ENCODE measurements at regions not wholly inside any gene's neighbourhood (a gene's known extent, or its start where the extent isn't known, plus 50 kb on each side); places are given as distances from the start of the nearest gene placed in this dataset.

DNA sequence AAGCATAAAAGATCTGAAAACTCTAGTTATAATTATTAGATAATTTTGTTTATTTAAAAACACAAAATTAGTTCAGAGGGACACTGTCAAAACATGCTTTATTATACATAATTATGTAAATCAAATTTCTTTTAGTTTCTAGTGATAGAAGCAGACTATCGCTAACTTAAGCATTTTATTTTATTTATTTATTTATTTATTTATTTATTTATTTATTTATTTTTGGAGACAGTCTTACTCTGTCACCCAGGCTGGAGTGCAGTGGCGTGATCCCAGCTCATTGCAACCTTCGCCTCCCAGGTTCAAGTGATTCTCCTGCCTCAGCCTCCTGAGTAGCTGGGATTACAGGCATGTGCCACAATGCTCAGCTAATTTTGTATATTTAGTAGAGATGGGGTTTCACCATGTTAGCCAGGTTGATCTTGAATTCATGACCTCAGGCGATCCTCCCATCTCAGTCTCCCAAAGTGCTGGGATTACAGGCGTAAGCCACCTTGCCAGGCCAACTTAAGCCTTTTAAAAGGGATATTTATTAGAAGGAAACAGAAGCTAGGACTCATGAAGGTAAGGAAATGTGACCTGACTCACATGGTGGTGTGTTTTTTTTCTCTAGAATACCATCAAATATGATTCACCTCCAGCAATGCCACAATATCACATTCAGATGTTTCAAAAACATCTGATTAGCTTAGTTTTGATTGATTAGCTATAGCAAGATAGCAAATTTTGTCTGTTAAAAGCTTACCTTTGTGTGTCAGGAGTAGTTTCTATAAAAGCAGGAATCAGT is 1357.4 kb upstream of the ADGRL4 start:
- ATAC-seq (ENCODE audit: low read depth in 2 of 2) (no peak), DNase-seq (no peak)
- Mint-ChIP-seq H3K4me1 (no peaks in the 10 kb centered on the region), H3K4me3 (no peak overlapping the region), H3K27ac (no peak overlapping the region), H3K36me3 (no peaks in the 10 kb centered on the region), H3K27me3 (no peaks in the 10 kb centered on the region), H3K9me3 (peaks cover 2 to 15% (median 10%) of the 10 kb centered on the region in 7 donors)
- Histone ChIP-seq H3K9me3 (ENCODE audit: control insufficient read depth in 2 of 2, low read length in 2 of 2) (no peaks in the 10 kb centered on the region), H3K27me3 (ENCODE audit: control insufficient read depth, insufficient read depth, low read length) (no peaks in the 10 kb centered on the region), H3K36me3 (ENCODE audit: control insufficient read depth, insufficient read depth, low read length) (no peaks in the 10 kb centered on the region), H3K27ac (ENCODE audit: insufficient read depth, low read length, poor library complexity, severe bottlenecking) (no peak overlapping the region), H3K4me1 (ENCODE audit: control insufficient read depth, insufficient read depth, low read length, poor library complexity, severe bottlenecking) (no peaks in the 10 kb centered on the region), H3K4me3 (ENCODE audit: low read depth, low read length) (no peak overlapping the region)

GRCh38 chr1:80359666-80360065 is 1353.1 kb upstream of the ADGRL4 start:
- Mint-ChIP-seq H3K36me3 (no peaks in the 10 kb centered on the region), H3K4me1 (no peaks in the 10 kb centered on the region), H3K9me3 (peaks cover 3 to 19% (median 11%) of the 10 kb centered on the region in 7 donors), H3K4me3 (no peak overlapping the region), H3K27ac (no peak overlapping the region), H3K27me3 (no peaks in the 10 kb centered on the region)
- ATAC-seq (ENCODE audit: low read depth in 2 of 2) (no peak), DNase-seq (no peak)
- Histone ChIP-seq H3K27me3 (ENCODE audit: control insufficient read depth, insufficient read depth, low read length) (no peaks in the 10 kb centered on the region), H3K36me3 (ENCODE audit: control insufficient read depth, insufficient read depth, low read length) (no peaks in the 10 kb centered on the region), H3K4me3 (ENCODE audit: low read depth, low read length) (no peak overlapping the region), H3K4me1 (ENCODE audit: control insufficient read depth, insufficient read depth, low read length, poor library complexity, severe bottlenecking) (no peaks in the 10 kb centered on the region), H3K9me3 (ENCODE audit: control insufficient read depth in 2 of 2, low read length in 2 of 2) (no peaks in the 10 kb centered on the region), H3K27ac (ENCODE audit: insufficient read depth, low read length, poor library complexity, severe bottlenecking) (no peak overlapping the region)

DNA sequence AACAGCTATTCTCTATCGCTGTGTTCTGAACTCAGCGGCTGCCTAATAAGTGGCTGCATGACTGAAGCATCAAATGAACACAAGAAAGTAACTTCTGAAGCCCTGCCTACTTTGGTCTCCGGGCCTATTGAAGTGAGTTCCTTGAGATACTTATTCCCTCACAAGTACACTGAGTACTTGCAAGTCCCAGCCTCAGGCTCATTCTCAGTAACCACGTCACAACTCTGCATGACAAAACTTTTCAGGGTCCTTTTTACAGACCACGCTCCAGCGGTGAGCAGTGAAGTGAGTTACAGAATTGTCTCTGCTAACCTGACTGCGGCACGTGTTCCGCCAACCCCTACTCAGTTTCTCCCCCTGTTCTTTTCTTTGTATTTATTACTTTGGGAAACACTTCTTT is 1342.7 kb upstream of the ADGRL4 start:
- no peaks in the 10 kb centered on the region for H3K4me1 Mint-ChIP-seq
- Histone ChIP-seq H3K27me3 (ENCODE audit: control insufficient read depth, insufficient read depth, low read length) (no peaks in the 10 kb centered on the region), H3K4me1 (ENCODE audit: control insufficient read depth, insufficient read depth, low read length, poor library complexity, severe bottlenecking) (no peaks in the 10 kb centered on the region), H3K9me3 (ENCODE audit: control insufficient read depth in 2 of 2, low read length in 2 of 2) (no peaks in the 10 kb centered on the region), H3K36me3 (ENCODE audit: control insufficient read depth, insufficient read depth, low read length) (no peaks in the 10 kb centered on the region), H3K4me3 (ENCODE audit: low read depth, low read length) (no peak overlapping the region), H3K27ac (ENCODE audit: insufficient read depth, low read length, poor library complexity, severe bottlenecking) (no peak overlapping the region)
- H3K4me3 Mint-ChIP-seq = no peak overlapping the region
- H3K27me3 Mint-ChIP-seq = no peaks in the 10 kb centered on the region
- H3K36me3 Mint-ChIP-seq = no peaks in the 10 kb centered on the region
- DNase-seq (no peak), ATAC-seq (ENCODE audit: low read depth in 2 of 2) (no peak)
- no peak overlapping the region for H3K27ac Mint-ChIP-seq
- peaks cover 2 to 15% (median 11%) of the 10 kb centered on the region in 7 donors for H3K9me3 Mint-ChIP-seq

- no peaks in the 10 kb centered on the region for H3K27me3 Mint-ChIP-seq
- Histone ChIP-seq H3K36me3 (ENCODE audit: control insufficient read depth, insufficient read depth, low read length) (no peaks in the 10 kb centered on the region), H3K27me3 (ENCODE audit: control insufficient read depth, insufficient read depth, low read length) (no peaks in the 10 kb centered on the region), H3K9me3 (ENCODE audit: control insufficient read depth in 2 of 2, low read length in 2 of 2) (peaks cover 0 to 2% of the 10 kb centered on the region in 2 experiments), H3K4me3 (ENCODE audit: low read depth, low read length) (no peak overlapping the region), H3K27ac (ENCODE audit: insufficient read depth, low read length, poor library complexity, severe bottlenecking) (no peak overlapping the region), H3K4me1 (ENCODE audit: control insufficient read depth, insufficient read depth, low read length, poor library complexity, severe bottlenecking) (no peaks in the 10 kb centered on the region)
- H3K27ac Mint-ChIP-seq = no peak overlapping the region
- no peak for DNase-seq
- H3K9me3 Mint-ChIP-seq = peaks cover 3 to 22% (median 14%) of the 10 kb centered on the region in 7 donors
- no peak for ATAC-seq (ENCODE audit: low read depth in 2 of 2)
- no peaks in the 10 kb centered on the region for H3K4me1 Mint-ChIP-seq
- H3K36me3 Mint-ChIP-seq = no peaks in the 10 kb centered on the region
- H3K4me3 Mint-ChIP-seq = no peak overlapping the region
These were observed 1334.5 kb upstream of the ADGRL4 start for GRCh38 chr1:80341021-80341420.

- Mint-ChIP-seq H3K27me3 (no peaks in the 10 kb centered on the region), H3K36me3 (no peaks in the 10 kb centered on the region), H3K4me3 (no peak overlapping the region), H3K27ac (no peak overlapping the region), H3K9me3 (peaks cover 0 to 10% (median 3%) of the 10 kb centered on the region in 7 donors), H3K4me1 (no peaks in the 10 kb centered on the region)
- H3K27ac ChIP-seq (ENCODE audit: insufficient read depth, low read length, poor library complexity, severe bottlenecking) = no peak overlapping the region
- ATAC-seq (ENCODE audit: low read depth in 2 of 2) (no peak), DNase-seq (no peak)
- H3K9me3 ChIP-seq (ENCODE audit: control insufficient read depth in 2 of 2, low read length in 2 of 2) = no peaks in the 10 kb centered on the region
- no peaks in the 10 kb centered on the region for H3K36me3 ChIP-seq (ENCODE audit: control insufficient read depth, insufficient read depth, low read length)
- H3K4me3 ChIP-seq (ENCODE audit: low read depth, low read length) = no peak overlapping the region
- no peaks in the 10 kb centered on the region for H3K27me3 ChIP-seq (ENCODE audit: control insufficient read depth, insufficient read depth, low read length)
- no peaks in the 10 kb centered on the region for H3K4me1 ChIP-seq (ENCODE audit: control insufficient read depth, insufficient read depth, low read length, poor library complexity, severe bottlenecking)
These were observed 1311.6 kb upstream of the ADGRL4 start for GRCh38 chr1:80318108-80318507.

DNA sequence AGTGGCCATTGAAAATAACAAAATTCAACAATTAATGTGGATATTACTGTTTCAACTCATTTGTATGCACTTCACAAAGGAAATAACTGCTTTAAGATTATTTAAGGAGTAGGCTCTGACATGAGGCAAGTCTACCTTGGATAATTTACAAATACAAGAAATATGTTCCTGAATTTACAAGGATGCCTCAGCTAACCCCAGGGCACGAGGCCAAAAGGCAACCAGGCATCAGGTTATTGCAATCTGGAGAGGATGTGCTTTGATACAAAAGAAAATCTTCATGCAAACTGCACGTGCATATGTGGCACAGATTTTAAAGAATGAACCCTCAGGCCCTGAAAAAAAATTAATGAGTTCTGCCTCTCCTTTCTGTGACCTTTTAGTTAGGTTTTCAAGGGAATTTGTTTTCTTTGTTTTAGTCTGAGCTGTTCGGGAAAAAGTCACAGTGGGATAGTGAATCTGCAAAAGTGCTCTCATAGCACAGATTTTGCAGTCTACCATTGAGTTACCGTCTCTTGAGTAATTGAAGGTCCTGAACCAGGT is 1304.2 kb upstream of the ADGRL4 start:
- Mint-ChIP-seq H3K27me3 (no peaks in the 10 kb centered on the region), H3K36me3 (no peaks in the 10 kb centered on the region), H3K4me3 (no peak overlapping the region), H3K4me1 (no peaks in the 10 kb centered on the region), H3K27ac (no peak overlapping the region), H3K9me3 (peaks cover 2 to 11% (median 4%) of the 10 kb centered on the region in 7 donors)
- Histone ChIP-seq H3K36me3 (ENCODE audit: control insufficient read depth, insufficient read depth, low read length) (no peaks in the 10 kb centered on the region), H3K27ac (ENCODE audit: insufficient read depth, low read length, poor library complexity, severe bottlenecking) (no peak overlapping the region), H3K27me3 (ENCODE audit: control insufficient read depth, insufficient read depth, low read length) (no peaks in the 10 kb centered on the region), H3K4me1 (ENCODE audit: control insufficient read depth, insufficient read depth, low read length, poor library complexity, severe bottlenecking) (no peaks in the 10 kb centered on the region), H3K4me3 (ENCODE audit: low read depth, low read length) (no peak overlapping the region), H3K9me3 (ENCODE audit: control insufficient read depth in 2 of 2, low read length in 2 of 2) (no peaks in the 10 kb centered on the region)
- DNase-seq (no peak), ATAC-seq (ENCODE audit: low read depth in 2 of 2) (no peak)

GRCh38 chr1:80305466-80305865 is 1298.9 kb upstream of the ADGRL4 start:
- DNase-seq = no peak
- Mint-ChIP-seq H3K27ac (no peak overlapping the region), H3K4me1 (no peaks in the 10 kb centered on the region), H3K4me3 (no peak overlapping the region), H3K36me3 (no peaks in the 10 kb centered on the region), H3K27me3 (no peaks in the 10 kb centered on the region), H3K9me3 (peaks cover 2 to 20% (median 4%) of the 10 kb centered on the region in 7 donors)
- Histone ChIP-seq H3K36me3 (ENCODE audit: control insufficient read depth, insufficient read depth, low read length) (no peaks in the 10 kb centered on the region), H3K9me3 (ENCODE audit: control insufficient read depth in 2 of 2, low read length in 2 of 2) (no peaks in the 10 kb centered on the region), H3K27ac (ENCODE audit: insufficient read depth, low read length, poor library complexity, severe bottlenecking) (no peak overlapping the region), H3K27me3 (ENCODE audit: control insufficient read depth, insufficient read depth, low read length) (no peaks in the 10 kb centered on the region), H3K4me3 (ENCODE audit: low read depth, low read length) (no peak overlapping the region), H3K4me1 (ENCODE audit: control insufficient read depth, insufficient read depth, low read length, poor library complexity, severe bottlenecking) (no peaks in the 10 kb centered on the region)
- ATAC-seq (ENCODE audit: low read depth in 2 of 2) = no peak

GRCh38 chr1:80293818-80294217 is 1287.3 kb upstream of the ADGRL4 start:
- Mint-ChIP-seq H3K4me1 (no peaks in the 10 kb centered on the region), H3K27ac (no peak overlapping the region), H3K36me3 (no peaks in the 10 kb centered on the region), H3K27me3 (no peaks in the 10 kb centered on the region), H3K9me3 (peaks cover 0 to 22% (median 4%) of the 10 kb centered on the region in 7 donors), H3K4me3 (no peak overlapping the region)
- H3K36me3 ChIP-seq (ENCODE audit: control insufficient read depth, insufficient read depth, low read length) = no peaks in the 10 kb centered on the region
- H3K27ac ChIP-seq (ENCODE audit: insufficient read depth, low read length, poor library complexity, severe bottlenecking) = no peak overlapping the region
- no peak overlapping the region for H3K4me3 ChIP-seq (ENCODE audit: low read depth, low read length)
- DNase-seq (no peak), ATAC-seq (ENCODE audit: low read depth in 2 of 2) (no peak)
- no peaks in the 10 kb centered on the region for H3K27me3 ChIP-seq (ENCODE audit: control insufficient read depth, insufficient read depth, low read length)
- H3K4me1 ChIP-seq (ENCODE audit: control insufficient read depth, insufficient read depth, low read length, poor library complexity, severe bottlenecking) = no peaks in the 10 kb centered on the region
- H3K9me3 ChIP-seq (ENCODE audit: control insufficient read depth in 2 of 2, low read length in 2 of 2) = no peaks in the 10 kb centered on the region
